T-helper 17 cell (primary cell): ENCODE measurements at regions not wholly inside any gene's neighbourhood (a gene's known extent, or its start where the extent isn't known, plus 50 kb on each side); places are given as distances from the start of the nearest gene placed in this dataset.

ENCODE experiments used
- ATAC-seq: fragments of 150-1000 bp; cut with Tn5 transposase; 2 replicates; pipeline ENCODE4 v1.10.0; 2021; ENCODE audit warnings: mild to moderate bottlenecking, moderate library complexity
- DNase-seq, 3 donors: peaks; one replicate each; pipeline versions ENCODE4 v3.0.0 to v3.0.0-alpha.2; 2020 to 2021
- H3K9me3 ChIP-seq: one replicate; pipeline ENCODE4 v1.7.0; 2013; ENCODE audit warnings: low read length, mild to moderate bottlenecking; ENCODE audit not compliant: control insufficient read depth, poor library complexity, severe bottlenecking
- H3K27ac Mint-ChIP-seq: one replicate; pipeline ENCODE4 v1.8.0; 2022; ENCODE audit warnings: mild to moderate bottlenecking, moderate library complexity, mixed read lengths
- H3K27me3 Mint-ChIP-seq: one replicate; pipeline ENCODE4 v1.8.0; 2022; ENCODE audit warnings: mixed read lengths
- H3K36me3 Mint-ChIP-seq: one replicate; pipeline ENCODE4 v1.8.0; 2022; ENCODE audit warnings: low read depth, mixed read lengths
- H3K4me1 Mint-ChIP-seq: one replicate; pipeline ENCODE4 v1.8.0; 2022; ENCODE audit warnings: mild to moderate bottlenecking, mixed read lengths
- H3K4me3 Mint-ChIP-seq: one replicate; pipeline ENCODE4 v1.8.0; 2022; ENCODE audit warnings: mild to moderate bottlenecking, moderate library complexity, mixed read lengths

DNA sequence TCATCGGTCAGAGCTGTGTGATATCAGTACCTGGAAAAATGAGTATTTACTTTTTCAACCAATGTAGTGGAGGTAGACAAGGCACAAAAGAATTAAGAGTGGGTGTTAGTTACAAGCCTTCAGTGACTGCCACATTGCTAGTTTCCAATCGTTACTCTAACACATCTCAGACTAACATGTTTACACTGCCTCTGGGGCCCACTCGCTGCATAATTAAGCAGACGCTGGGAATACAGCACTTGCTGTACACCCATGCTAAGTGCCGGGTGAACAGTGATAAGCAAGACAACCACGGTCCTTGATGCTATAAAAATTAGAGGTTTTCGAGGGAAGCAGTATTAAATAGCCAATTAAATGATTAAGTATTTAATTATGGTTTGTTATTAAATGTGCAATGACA lies 1147.6 kb downstream of the AACS start:
- Mint-ChIP-seq H3K36me3 (no peaks in the 10 kb centered on the region), H3K27me3 (peaks cover 29% of the 10 kb centered on the region), H3K4me1 (no peaks in the 10 kb centered on the region), H3K27ac (no peak overlapping the region), H3K4me3 (no peak overlapping the region)
- ATAC-seq: no peak
- no peak for DNase-seq
- no peaks in the 10 kb centered on the region for H3K9me3 ChIP-seq

GRCh38 chr12:126218697-126219096 lies 1153.5 kb downstream of the AACS start:
- no peak overlapping the region for H3K4me3 Mint-ChIP-seq
- DNase-seq (no peak), ATAC-seq (no peak)
- H3K36me3 Mint-ChIP-seq: no peaks in the 10 kb centered on the region
- H3K27me3 Mint-ChIP-seq: peaks cover 20% of the 10 kb centered on the region
- H3K4me1 Mint-ChIP-seq: no peaks in the 10 kb centered on the region
- no peaks in the 10 kb centered on the region for H3K9me3 ChIP-seq
- H3K27ac Mint-ChIP-seq: no peak overlapping the region

GRCh38 chr12:126219139-126219538 lies 1153.9 kb downstream of the AACS start:
- DNase-seq (no peak), ATAC-seq (no peak)
- H3K4me3 Mint-ChIP-seq: no peak overlapping the region
- H3K27me3 Mint-ChIP-seq: peaks cover 19% of the 10 kb centered on the region
- no peaks in the 10 kb centered on the region for H3K36me3 Mint-ChIP-seq
- no peaks in the 10 kb centered on the region for H3K9me3 ChIP-seq
- H3K27ac Mint-ChIP-seq: no peak overlapping the region
- no peaks in the 10 kb centered on the region for H3K4me1 Mint-ChIP-seq

GRCh38 chr12:126219654-126220279 lies 1154.5 kb downstream of the AACS start:
- Mint-ChIP-seq H3K4me1 (no peaks in the 10 kb centered on the region), H3K4me3 (no peak overlapping the region), H3K27ac (no peak overlapping the region), H3K27me3 (peaks cover 14% of the 10 kb centered on the region), H3K36me3 (no peaks in the 10 kb centered on the region)
- DNase-seq (no peak), ATAC-seq (no peak)
- H3K9me3 ChIP-seq: no peaks in the 10 kb centered on the region

DNA sequence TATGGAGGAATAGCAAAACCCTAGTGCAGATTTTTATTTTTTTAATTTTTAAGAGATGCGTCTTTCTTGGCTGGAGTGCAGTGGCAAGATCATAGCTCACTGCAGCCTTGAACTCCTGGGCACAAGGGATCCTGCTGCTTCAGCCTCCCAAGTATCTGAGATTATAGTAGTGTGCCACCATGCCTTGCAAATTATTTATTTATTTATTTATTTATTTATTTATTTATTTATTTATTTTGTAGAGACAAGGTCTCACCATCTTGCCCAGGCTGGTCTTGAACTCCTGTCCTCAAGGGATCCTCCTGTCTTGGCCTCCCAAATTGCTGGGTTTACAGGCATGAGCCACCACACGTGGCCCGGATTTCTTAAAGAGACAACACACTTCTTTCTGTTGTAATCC lies 1158.8 kb downstream of the AACS start:
- Mint-ChIP-seq H3K4me3 (no peak overlapping the region), H3K27me3 (no peaks in the 10 kb centered on the region), H3K4me1 (no peaks in the 10 kb centered on the region), H3K27ac (no peak overlapping the region), H3K36me3 (no peaks in the 10 kb centered on the region)
- ATAC-seq (no peak), DNase-seq (no peak)
- no peaks in the 10 kb centered on the region for H3K9me3 ChIP-seq

DNA sequence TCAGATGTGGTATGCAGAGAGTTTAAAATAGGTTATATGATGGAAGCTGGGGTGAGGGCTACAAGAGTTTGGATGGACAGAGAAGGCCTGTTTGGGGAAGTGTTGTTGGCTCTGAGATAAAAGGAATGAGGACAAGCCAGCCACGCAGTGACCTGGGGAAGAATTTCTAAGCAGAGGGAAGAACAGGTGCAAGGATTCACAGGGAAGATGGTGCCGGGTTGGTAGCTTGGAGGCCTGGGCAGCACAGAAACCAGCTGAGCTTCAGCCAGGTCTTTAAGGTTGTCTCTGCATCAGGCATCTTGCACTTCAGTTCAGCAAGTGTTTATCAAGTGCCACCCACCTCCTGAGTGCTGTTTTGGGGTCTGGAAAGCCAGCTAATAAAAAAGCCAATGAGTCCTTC lies 1163.7 kb downstream of the AACS start:
- no peaks in the 10 kb centered on the region for H3K36me3 Mint-ChIP-seq
- DNase-seq: no peak

GRCh38 chr12:126232711-126233110 lies 1167.5 kb downstream of the AACS start:
- ATAC-seq (no peak), DNase-seq (no peak)
- Mint-ChIP-seq H3K27me3 (no peaks in the 10 kb centered on the region), H3K4me3 (no peak overlapping the region), H3K27ac (no peak overlapping the region), H3K4me1 (no peaks in the 10 kb centered on the region), H3K36me3 (no peaks in the 10 kb centered on the region)
- H3K9me3 ChIP-seq: no peaks in the 10 kb centered on the region

More for the DNA sequence above, 1163.7 kb downstream of the AACS start:
- H3K27ac Mint-ChIP-seq: no peak overlapping the region
- H3K27me3 Mint-ChIP-seq: no peaks in the 10 kb centered on the region
- H3K9me3 ChIP-seq: no peaks in the 10 kb centered on the region
- no peaks in the 10 kb centered on the region for H3K4me1 Mint-ChIP-seq
- H3K4me3 Mint-ChIP-seq: no peak overlapping the region
- ATAC-seq: no peak

DNA sequence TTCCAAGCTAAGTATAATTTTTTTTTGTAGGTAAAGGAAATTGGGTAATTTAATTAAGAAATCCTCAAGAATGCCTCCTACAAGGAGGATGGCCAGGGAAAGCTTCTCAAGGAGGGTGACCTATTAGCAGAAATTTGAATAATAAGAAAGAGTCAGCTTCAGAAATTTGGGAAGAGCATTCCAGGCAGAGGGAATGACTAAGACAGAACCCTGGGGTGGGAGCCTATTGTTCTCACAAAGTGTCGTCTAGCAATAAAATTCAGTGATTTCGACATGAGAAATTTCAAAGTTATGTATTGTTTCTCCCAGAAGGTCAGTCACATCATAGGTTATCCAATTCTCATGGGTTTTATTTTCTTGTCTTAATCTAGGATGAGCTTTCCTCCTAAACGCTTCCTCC lies 1168.4 kb downstream of the AACS start:
- Mint-ChIP-seq H3K27me3 (no peaks in the 10 kb centered on the region), H3K4me1 (no peaks in the 10 kb centered on the region), H3K36me3 (no peaks in the 10 kb centered on the region), H3K27ac (no peak overlapping the region), H3K4me3 (no peak overlapping the region)
- H3K9me3 ChIP-seq: no peaks in the 10 kb centered on the region
- ATAC-seq (no peak), DNase-seq (no peak)

DNA sequence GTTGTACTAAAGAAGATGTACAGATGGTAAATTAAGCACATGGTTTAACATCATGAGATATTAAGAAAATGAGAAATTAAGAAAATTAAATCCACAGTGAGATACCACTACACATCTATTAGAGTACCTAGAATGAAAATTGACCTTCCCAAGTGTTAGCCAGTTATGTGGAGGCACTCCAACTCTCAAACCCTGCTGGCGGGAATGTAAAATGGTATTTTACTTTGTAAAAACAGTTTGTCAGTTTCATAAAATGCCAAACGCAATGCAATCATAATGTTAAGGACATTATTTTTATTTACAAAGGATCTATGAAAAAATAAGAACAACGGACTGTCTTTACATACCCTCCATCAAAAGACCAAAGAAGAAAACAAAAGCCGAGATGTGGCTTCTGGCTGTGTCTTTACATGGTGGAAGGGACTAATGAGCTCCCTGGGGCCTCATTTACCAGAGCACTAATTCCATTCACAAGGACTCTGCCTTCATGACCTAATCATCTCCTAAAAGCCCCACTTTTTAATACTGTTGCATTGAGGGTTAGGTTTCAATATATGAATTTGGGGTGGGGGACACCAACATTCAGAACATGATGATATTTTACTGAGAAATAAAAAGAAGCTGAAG lies 1178.7 kb downstream of the AACS start:
- no peak overlapping the region for H3K4me3 Mint-ChIP-seq
- no peaks in the 10 kb centered on the region for H3K9me3 ChIP-seq
- H3K36me3 Mint-ChIP-seq: no peaks in the 10 kb centered on the region
- no peaks in the 10 kb centered on the region for H3K27me3 Mint-ChIP-seq
- no peak overlapping the region for H3K27ac Mint-ChIP-seq
- no peak for ATAC-seq
- no peak for DNase-seq
- no peaks in the 10 kb centered on the region for H3K4me1 Mint-ChIP-seq

DNA sequence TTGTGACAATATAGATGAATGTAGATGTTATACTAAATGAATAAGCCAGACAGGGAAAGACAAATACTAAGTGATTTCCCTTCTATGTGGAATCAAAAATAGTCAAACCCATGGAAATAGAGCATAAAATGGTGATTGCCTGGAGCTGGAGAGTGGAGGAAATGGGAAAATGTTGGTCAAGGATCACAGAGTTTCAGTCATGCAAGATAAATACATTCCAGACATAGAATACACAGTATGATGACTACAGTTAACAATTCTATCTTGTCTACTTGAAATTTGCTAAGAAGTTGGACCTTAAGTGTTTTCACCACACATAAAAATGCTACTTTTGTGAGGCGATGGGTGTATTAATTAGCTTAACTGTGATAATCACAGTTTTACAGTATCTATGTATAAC lies 1182.7 kb downstream of the AACS start:
- no peaks in the 10 kb centered on the region for H3K27me3 Mint-ChIP-seq
- H3K4me1 Mint-ChIP-seq: no peaks in the 10 kb centered on the region
- H3K4me3 Mint-ChIP-seq: no peak overlapping the region
- H3K27ac Mint-ChIP-seq: no peak overlapping the region
- H3K36me3 Mint-ChIP-seq: no peaks in the 10 kb centered on the region
- DNase-seq: no peak
- no peak for ATAC-seq
- no peaks in the 10 kb centered on the region for H3K9me3 ChIP-seq

DNA sequence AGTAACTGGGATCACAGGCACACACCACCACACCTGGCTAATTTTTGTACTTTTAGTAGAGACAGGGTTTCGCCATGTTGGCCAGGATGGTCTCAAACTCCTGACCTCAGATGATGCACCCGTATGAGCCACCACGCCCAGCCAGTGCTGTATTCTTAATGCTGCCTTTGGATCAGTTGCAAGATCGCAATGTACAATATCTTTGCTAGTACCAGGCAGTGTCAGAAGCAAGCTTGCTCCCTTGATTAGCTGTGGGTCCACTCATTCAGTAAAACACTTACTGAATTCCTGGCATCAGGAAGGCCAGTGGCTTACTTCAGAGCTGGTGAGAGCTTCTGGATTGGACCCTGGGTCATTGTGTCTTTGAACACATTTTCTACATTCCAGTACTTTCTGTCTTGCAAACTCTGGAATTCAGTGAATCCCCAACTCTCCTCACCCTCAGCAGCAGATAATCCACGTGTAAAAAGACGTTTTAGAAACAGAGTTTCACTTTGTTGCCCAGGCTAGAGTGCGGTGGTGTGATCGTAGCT lies 1183.7 kb downstream of the AACS start:
- no peaks in the 10 kb centered on the region for H3K9me3 ChIP-seq
- DNase-seq (no peak), ATAC-seq (no peak)
- Mint-ChIP-seq H3K27ac (no peak overlapping the region), H3K4me3 (no peak overlapping the region), H3K36me3 (no peaks in the 10 kb centered on the region), H3K4me1 (no peaks in the 10 kb centered on the region), H3K27me3 (no peaks in the 10 kb centered on the region)

DNA sequence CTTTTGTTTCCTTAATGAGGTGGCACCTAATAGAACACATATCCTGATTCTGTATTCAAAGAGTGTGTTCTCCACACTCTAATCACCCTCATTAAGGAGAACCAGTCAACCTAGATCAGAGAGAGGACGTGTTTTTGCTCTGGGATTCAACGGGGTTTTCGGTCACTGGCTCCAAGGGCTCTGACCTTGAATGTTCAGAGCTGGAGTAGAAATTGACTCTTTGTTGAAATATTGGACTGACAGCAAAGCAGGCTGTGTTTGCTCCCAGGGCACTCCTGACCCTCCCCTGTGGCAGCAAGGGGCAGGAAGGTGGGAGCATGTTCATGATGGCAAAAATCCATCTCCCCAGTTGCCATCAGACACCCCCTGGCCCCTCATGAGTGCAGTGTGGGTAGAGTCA lies 1193.0 kb downstream of the AACS start:
- no peak overlapping the region for H3K4me3 Mint-ChIP-seq

GRCh38 chr12:126262829-126263228 lies 1197.6 kb downstream of the AACS start:
- DNase-seq (no peak), ATAC-seq (no peak)
- Mint-ChIP-seq H3K27ac (no peak overlapping the region), H3K27me3 (no peaks in the 10 kb centered on the region), H3K36me3 (no peaks in the 10 kb centered on the region), H3K4me1 (no peaks in the 10 kb centered on the region), H3K4me3 (no peak overlapping the region)
- no peaks in the 10 kb centered on the region for H3K9me3 ChIP-seq

More for the DNA sequence above, 1193.0 kb downstream of the AACS start:
- H3K36me3 Mint-ChIP-seq: no peaks in the 10 kb centered on the region
- ATAC-seq (no peak), DNase-seq (no peak)
- H3K9me3 ChIP-seq: no peaks in the 10 kb centered on the region
- H3K4me1 Mint-ChIP-seq: no peaks in the 10 kb centered on the region
- H3K27me3 Mint-ChIP-seq: no peaks in the 10 kb centered on the region
- no peak overlapping the region for H3K27ac Mint-ChIP-seq

GRCh38 chr12:126268222-126268621 lies 1203.0 kb downstream of the AACS start:
- no peak overlapping the region for H3K4me3 Mint-ChIP-seq
- ATAC-seq (no peak), DNase-seq (no peak)
- H3K36me3 Mint-ChIP-seq: no peaks in the 10 kb centered on the region
- no peaks in the 10 kb centered on the region for H3K4me1 Mint-ChIP-seq
- H3K9me3 ChIP-seq: no peaks in the 10 kb centered on the region
- H3K27ac Mint-ChIP-seq: no peak overlapping the region
- no peaks in the 10 kb centered on the region for H3K27me3 Mint-ChIP-seq
